NB4 (cell line): ENCODE measurements at regions not wholly inside any gene's neighbourhood (a gene's known extent, or its start where the extent isn't known, plus 50 kb on each side); places are given as distances from the start of the nearest gene placed in this dataset.

Experiments used
- DNase-seq: peaks from one replicate; pipeline ENCODE4 v3.0.0; 2010; ENCODE audit warnings: low read depth
- H3K4me3 ChIP-seq: one replicate; pipeline ENCODE4 v1.5.1; 2011; ENCODE audit warnings: mild to moderate bottlenecking, low read depth, low read length, moderate library complexity
- CTCF ChIP-seq: IDR thresholded peaks from one replicate; pipeline ENCODE4 v1.5.1; 2012; ENCODE audit warnings: low read depth, low read length
- MAX ChIP-seq: IDR thresholded peaks from 2 replicates; pipeline ENCODE4 v1.6.1; 2011; ENCODE audit warnings: low read depth, low read length
- MYC ChIP-seq: IDR thresholded peaks from 2 replicates; pipeline ENCODE4 v1.6.1; 2011; ENCODE audit warnings: low read depth, low read length
- POLR2A ChIP-seq: IDR thresholded peaks from 2 replicates; pipeline ENCODE4 v1.6.1; 2011; ENCODE audit warnings: mild to moderate bottlenecking; ENCODE audit not compliant: insufficient read length; ENCODE audit errors: extremely low read depth

- TF ChIP-seq MYC (no peak), CTCF (no peak), MAX (no peak), POLR2A (no peak)
- no peak overlapping the region for H3K4me3 ChIP-seq
- DNase-seq: no peak
These were observed 73.2 kb upstream of the CDH5 start for GRCh38 chr16:66293207-66293735.

GRCh38 chr16:66292241-66292935 is 74.1 kb upstream of the CDH5 start:
- no peak for TF ChIP-seq POLR2A
- no peak for TF ChIP-seq MYC
- no peak for TF ChIP-seq CTCF
- no peak for TF ChIP-seq MAX
- no peak overlapping the region for H3K4me3 ChIP-seq
- DNase-seq: no peak

- no peak overlapping the region for H3K4me3 ChIP-seq
- TF ChIP-seq CTCF: no peak
- TF ChIP-seq MAX: no peak
- TF ChIP-seq MYC: no peak
- TF ChIP-seq POLR2A: no peak
- DNase-seq: no peak
These were observed 74.7 kb upstream of the CDH5 start for GRCh38 chr16:66291833-66292232.

- no peak overlapping the region for H3K4me3 ChIP-seq
- no peak for DNase-seq
- TF ChIP-seq MAX: no peak
These were observed 76.1 kb upstream of the CDH5 start for GRCh38 chr16:66290431-66290830.

GRCh38 chr16:66289986-66290385 is 76.5 kb upstream of the CDH5 start:
- no peak overlapping the region for H3K4me3 ChIP-seq
- no peak for DNase-seq
- TF ChIP-seq MYC (no peak), MAX (no peak), CTCF (no peak), POLR2A (no peak)

- no peak overlapping the region for H3K4me3 ChIP-seq
- TF ChIP-seq MYC (no peak), POLR2A (no peak), MAX (no peak), CTCF (no peak)
- DNase-seq: no peak
These were observed 77.3 kb upstream of the CDH5 start for GRCh38 chr16:66289051-66289680.
